ENCODE measurements at regions not wholly inside any gene's neighbourhood (a gene's known extent, or its start where the extent isn't known, plus 50 kb on each side); places are given as distances from the start of the nearest gene placed in this dataset.

DNA sequence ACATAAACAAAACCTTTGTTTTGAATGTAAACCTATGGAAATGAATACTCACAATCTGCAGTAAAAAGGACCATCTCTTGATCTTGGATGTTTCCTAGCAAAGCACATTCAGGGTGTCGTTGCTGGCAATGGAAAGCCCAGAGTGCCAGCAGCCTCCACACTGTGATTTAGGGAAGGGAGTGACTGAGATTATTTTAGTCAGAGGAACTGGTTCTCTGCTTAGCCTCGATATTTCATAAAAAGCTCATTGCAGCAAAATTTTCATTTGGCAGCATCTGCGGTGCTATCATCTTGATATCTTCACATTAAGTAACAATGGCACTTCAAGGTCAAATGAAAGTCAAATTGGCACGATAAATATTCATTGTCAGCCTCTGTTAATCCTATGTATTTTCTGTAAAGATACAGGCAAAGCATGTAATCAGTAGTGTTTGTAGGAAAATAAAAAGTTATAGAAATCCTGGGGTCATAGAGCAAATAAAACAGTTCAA lies 116.0 kb downstream of the MACIR start:
- no peak for TF ChIP-seq CTCF (IDR thresholded peaks at IDR 0.05)
- Mint-ChIP-seq H3K4me3 (no peak overlapping the region), H3K27ac (no peak overlapping the region), H3K36me3 (no peaks in the 10 kb centered on the region), H3K27me3 (ENCODE audit: low read depth in 2 of 2) (no peaks in the 10 kb centered on the region), H3K4me1 (no peaks in the 10 kb centered on the region), H3K9me3 (peaks cover 3 to 4% of the 10 kb centered on the region in 2 donors)
- no peaks in the 10 kb centered on the region for H3K27me3 ChIP-seq (ENCODE audit: control insufficient read depth, insufficient read depth, low read length)
- intact Hi-C loops (cut with micrococcal nuclease) = no loop called here
- WGBS (ENCODE audit: insufficient coverage) = 63% methylated on average over 4 of the region's 4 CpGs
- H3K9me3 ChIP-seq (ENCODE audit: control insufficient read depth, insufficient read depth, low read length) = no peaks in the 10 kb centered on the region
- no peak overlapping the region for H3K27ac ChIP-seq (ENCODE audit: low read length)
- H3K4me3 ChIP-seq (ENCODE audit: low read length) = no peak overlapping the region
- no peaks in the 10 kb centered on the region for H3K36me3 ChIP-seq (ENCODE audit: control insufficient read depth, insufficient read depth, low read length)
- DNase-seq (no peak), ATAC-seq (no peak)
- no peaks in the 10 kb centered on the region for H3K4me1 ChIP-seq (ENCODE audit: control insufficient read depth, insufficient read depth, low read length)

- ATAC-seq (no peak), DNase-seq (no peak)
- H3K4me1 Mint-ChIP-seq = no peaks in the 10 kb centered on the region
- H3K27me3 Mint-ChIP-seq (ENCODE audit: low read depth in 2 of 2) = no peaks in the 10 kb centered on the region
- H3K27ac ChIP-seq (ENCODE audit: low read length) = no peak overlapping the region
- no peaks in the 10 kb centered on the region for H3K27me3 ChIP-seq (ENCODE audit: control insufficient read depth, insufficient read depth, low read length)
- H3K27ac Mint-ChIP-seq = no peak overlapping the region
- H3K36me3 ChIP-seq (ENCODE audit: control insufficient read depth, insufficient read depth, low read length) = no peaks in the 10 kb centered on the region
- intact Hi-C loops (cut with micrococcal nuclease) = no loop called here
- WGBS (ENCODE audit: insufficient coverage) = 71% methylated on average over 8 of the region's 9 CpGs
- H3K9me3 Mint-ChIP-seq = peaks cover 2 to 4% of the 10 kb centered on the region in 2 donors
- H3K4me1 ChIP-seq (ENCODE audit: control insufficient read depth, insufficient read depth, low read length) = no peaks in the 10 kb centered on the region
- peaks cover under 1% of the 10 kb centered on the region for H3K36me3 Mint-ChIP-seq
- no peak overlapping the region for H3K4me3 Mint-ChIP-seq
- H3K4me3 ChIP-seq (ENCODE audit: low read length) = no peak overlapping the region
- no peaks in the 10 kb centered on the region for H3K9me3 ChIP-seq (ENCODE audit: control insufficient read depth, insufficient read depth, low read length)
- TF ChIP-seq CTCF (IDR thresholded peaks at IDR 0.05) = no peak
Measured at GRCh38 chr5:103373597-103374472, 115.3 kb downstream of the MACIR start.

- H3K9me3 ChIP-seq (ENCODE audit: control insufficient read depth, insufficient read depth, low read length) = no peaks in the 10 kb centered on the region
- no peaks in the 10 kb centered on the region for H3K4me1 Mint-ChIP-seq
- H3K36me3 ChIP-seq (ENCODE audit: control insufficient read depth, insufficient read depth, low read length) = no peaks in the 10 kb centered on the region
- no peak overlapping the region for H3K4me3 Mint-ChIP-seq
- ATAC-seq (no peak), DNase-seq (no peak)
- peaks cover 8% of the 10 kb centered on the region for H3K36me3 Mint-ChIP-seq
- H3K27me3 Mint-ChIP-seq (ENCODE audit: low read depth in 2 of 2) = no peaks in the 10 kb centered on the region
- TF ChIP-seq CTCF (IDR thresholded peaks at IDR 0.05) = no peak
- peaks cover 2 to 6% of the 10 kb centered on the region in 2 donors for H3K9me3 Mint-ChIP-seq
- no peaks in the 10 kb centered on the region for H3K27me3 ChIP-seq (ENCODE audit: control insufficient read depth, insufficient read depth, low read length)
- intact Hi-C loops (cut with micrococcal nuclease) = no loop called here
- 62% methylated on average over 2 of the region's 2 CpGs for WGBS (ENCODE audit: insufficient coverage)
- H3K27ac ChIP-seq (ENCODE audit: low read length) = no peak overlapping the region
- no peak overlapping the region for H3K27ac Mint-ChIP-seq
- H3K4me1 ChIP-seq (ENCODE audit: control insufficient read depth, insufficient read depth, low read length) = no peaks in the 10 kb centered on the region
- no peak overlapping the region for H3K4me3 ChIP-seq (ENCODE audit: low read length)
Measured at GRCh38 chr5:103371046-103371607, 112.6 kb downstream of the MACIR start.

Measured in natural killer cell (primary cell).